Panc1 (cell line): ENCODE measurements at regions not wholly inside any gene's neighbourhood (a gene's known extent, or its start where the extent isn't known, plus 50 kb on each side); places are given as distances from the start of the nearest gene placed in this dataset.

Source experiments
- CTCF ChIP-seq: fragments of 450-650 bp; IDR thresholded peaks from 2 replicates; pipeline ENCODE4 v1.5.1; 2017; ENCODE audit warnings: mild to moderate bottlenecking
- POLR2AphosphoS5 ChIP-seq: IDR thresholded peaks from 2 replicates; pipeline ENCODE4 v1.6.1; 2012; ENCODE audit warnings: mild to moderate bottlenecking, low read depth, low read length, moderate library complexity
- SIN3A ChIP-seq: IDR thresholded peaks from 2 replicates; pipeline ENCODE4 v1.6.1; 2012; ENCODE audit warnings: low read depth, mild to moderate bottlenecking, low read length, moderate library complexity, borderline replicate concordance; ENCODE audit not compliant: insufficient read depth

DNA sequence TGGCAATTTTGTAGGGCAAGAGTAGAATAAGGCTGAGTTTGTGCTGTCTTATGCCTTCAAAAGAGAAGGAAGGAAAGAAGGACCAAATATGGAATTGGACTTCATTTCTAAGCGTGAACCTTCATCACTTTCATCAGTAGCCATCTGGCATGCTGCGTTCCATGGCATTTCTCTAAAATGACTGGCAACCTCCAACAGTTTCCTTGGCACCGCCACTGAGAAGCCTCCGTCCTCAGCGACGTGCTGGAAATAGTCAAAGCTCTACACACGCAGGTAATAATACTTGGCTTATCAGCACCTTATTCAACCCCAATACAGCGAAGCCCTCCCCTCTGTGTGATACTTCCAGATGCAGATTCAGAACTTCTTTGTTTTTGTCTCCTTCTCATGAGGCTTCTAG lies 169.7 kb upstream of the CD180 start:
- no peak for TF ChIP-seq CTCF
- TF ChIP-seq POLR2AphosphoS5, result no peak
- no peak for TF ChIP-seq SIN3A
